RWPE2 (cell line): ENCODE measurements at regions not wholly inside any gene's neighbourhood (a gene's known extent, or its start where the extent isn't known, plus 50 kb on each side); places are given as distances from the start of the nearest gene placed in this dataset.

Experiments used
- ATAC-seq: fragments of 200-7000 bp; cut with Tn5 transposase; 3 replicates; pipeline ENCODE4 v1.9.1; 2021; ENCODE audit warnings: low read depth
- DNase-seq: peaks from one replicate; pipeline ENCODE4 v3.0.0-alpha.2; 2020; ENCODE audit warnings: low spot score
- H3K27ac ChIP-seq: fragments of 450-650 bp; 2 replicates; pipeline ENCODE4 v1.5.1; 2017; ENCODE audit warnings: mild to moderate bottlenecking; ENCODE audit not compliant: poor library complexity, severe bottlenecking
- H3K27me3 ChIP-seq: fragments of 250-450 bp; sonication (Bioruptor Pico); 2 replicates; pipeline ENCODE4 v1.5.1; 2021; ENCODE audit warnings: mild to moderate bottlenecking, moderate library complexity; ENCODE audit not compliant: insufficient read depth, poor library complexity, severe bottlenecking
- H3K36me3 ChIP-seq: fragments of 250-450 bp; sonication (Bioruptor Pico); 2 replicates; pipeline ENCODE4 v1.5.1; 2020; ENCODE audit warnings: low read depth, mild to moderate bottlenecking, moderate library complexity
- H3K4me1 ChIP-seq: fragments of 250-450 bp; sonication (Bioruptor Pico); 2 replicates; pipeline ENCODE4 v1.5.1; 2021; ENCODE audit warnings: mild to moderate bottlenecking, moderate library complexity; ENCODE audit not compliant: insufficient read depth, poor library complexity, severe bottlenecking
- H3K4me3 ChIP-seq: fragments of 250-450 bp; sonication (Bioruptor Pico); 2 replicates; pipeline ENCODE4 v1.5.1; 2021; ENCODE audit warnings: mild to moderate bottlenecking, moderate library complexity; ENCODE audit not compliant: severe bottlenecking
- H3K9me3 ChIP-seq: fragments of 250-450 bp; sonication (Bioruptor Pico); 2 replicates; pipeline ENCODE4 v1.5.1; 2021; ENCODE audit warnings: mild to moderate bottlenecking, moderate library complexity; ENCODE audit not compliant: severe bottlenecking
- TF ChIP-seq, protein P1 (sequence below): fragments of 450-650 bp; IDR thresholded peaks from one replicate; pipeline ENCODE4 v1.5.1; 2017; ENCODE audit warnings: mild to moderate bottlenecking, moderate library complexity; ENCODE audit not compliant: poor library complexity, severe bottlenecking

DNA sequence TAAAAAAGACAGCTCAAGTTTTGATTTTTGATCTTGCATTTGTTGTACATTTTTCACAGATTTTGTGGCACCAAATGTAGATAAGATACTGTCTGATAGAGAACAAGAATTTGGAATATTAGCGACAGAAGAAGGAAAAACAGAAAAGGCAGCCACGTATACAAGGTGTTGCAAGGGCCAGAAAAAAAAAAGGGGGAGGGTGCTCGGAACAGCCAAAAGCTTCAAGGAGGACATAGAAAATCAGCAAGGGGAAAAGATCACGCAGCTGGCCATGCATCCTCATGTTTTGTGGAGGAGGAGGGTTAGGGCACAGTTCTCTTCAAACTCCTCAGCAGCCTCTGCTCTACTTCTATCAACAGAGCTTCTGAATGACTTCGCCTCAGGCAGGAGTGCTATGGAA lies 80.7 kb upstream of the MROH9 start:
- Histone ChIP-seq H3K27ac (no peak overlapping the region), H3K9me3 (no peaks in the 10 kb centered on the region)
- ATAC-seq = no peak

DNA sequence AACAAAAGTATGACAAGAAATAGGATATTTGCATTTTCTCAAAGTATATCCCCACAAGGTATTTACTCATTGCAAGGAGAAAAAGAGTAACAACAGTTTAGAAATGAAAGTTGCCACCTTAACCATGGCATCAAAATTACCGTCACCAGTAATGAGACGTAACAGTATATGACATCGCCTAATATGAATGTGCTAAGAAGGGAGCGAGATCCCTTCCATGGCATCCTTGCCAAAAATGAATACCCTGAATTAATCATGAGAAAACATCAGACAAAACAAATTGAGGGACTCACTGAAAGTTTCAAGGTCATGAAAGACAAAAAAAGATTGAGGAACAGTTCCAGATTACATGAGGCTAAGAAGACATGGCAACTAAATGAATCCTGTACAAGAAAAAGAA lies 78.9 kb upstream of the MROH9 start:
- DNase-seq (no peak), ATAC-seq (no peak)
- Histone ChIP-seq H3K27me3 (peaks cover 3% of the 10 kb centered on the region), H3K4me1 (no peaks in the 10 kb centered on the region), H3K27ac (no peak overlapping the region), H3K4me3 (no peak overlapping the region), H3K9me3 (no peaks in the 10 kb centered on the region), H3K36me3 (no peaks in the 10 kb centered on the region)
- TF ChIP-seq, protein P1, sequence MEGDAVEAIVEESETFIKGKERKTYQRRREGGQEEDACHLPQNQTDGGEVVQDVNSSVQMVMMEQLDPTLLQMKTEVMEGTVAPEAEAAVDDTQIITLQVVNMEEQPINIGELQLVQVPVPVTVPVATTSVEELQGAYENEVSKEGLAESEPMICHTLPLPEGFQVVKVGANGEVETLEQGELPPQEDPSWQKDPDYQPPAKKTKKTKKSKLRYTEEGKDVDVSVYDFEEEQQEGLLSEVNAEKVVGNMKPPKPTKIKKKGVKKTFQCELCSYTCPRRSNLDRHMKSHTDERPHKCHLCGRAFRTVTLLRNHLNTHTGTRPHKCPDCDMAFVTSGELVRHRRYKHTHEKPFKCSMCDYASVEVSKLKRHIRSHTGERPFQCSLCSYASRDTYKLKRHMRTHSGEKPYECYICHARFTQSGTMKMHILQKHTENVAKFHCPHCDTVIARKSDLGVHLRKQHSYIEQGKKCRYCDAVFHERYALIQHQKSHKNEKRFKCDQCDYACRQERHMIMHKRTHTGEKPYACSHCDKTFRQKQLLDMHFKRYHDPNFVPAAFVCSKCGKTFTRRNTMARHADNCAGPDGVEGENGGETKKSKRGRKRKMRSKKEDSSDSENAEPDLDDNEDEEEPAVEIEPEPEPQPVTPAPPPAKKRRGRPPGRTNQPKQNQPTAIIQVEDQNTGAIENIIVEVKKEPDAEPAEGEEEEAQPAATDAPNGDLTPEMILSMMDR = no peak

More for the DNA sequence above, 80.7 kb upstream of the MROH9 start:
- H3K4me3 ChIP-seq = no peak overlapping the region
- TF ChIP-seq, protein P1 = no peak
- no peaks in the 10 kb centered on the region for H3K4me1 ChIP-seq
- peaks cover 3% of the 10 kb centered on the region for H3K27me3 ChIP-seq
- no peaks in the 10 kb centered on the region for H3K36me3 ChIP-seq
- DNase-seq = no peak

DNA sequence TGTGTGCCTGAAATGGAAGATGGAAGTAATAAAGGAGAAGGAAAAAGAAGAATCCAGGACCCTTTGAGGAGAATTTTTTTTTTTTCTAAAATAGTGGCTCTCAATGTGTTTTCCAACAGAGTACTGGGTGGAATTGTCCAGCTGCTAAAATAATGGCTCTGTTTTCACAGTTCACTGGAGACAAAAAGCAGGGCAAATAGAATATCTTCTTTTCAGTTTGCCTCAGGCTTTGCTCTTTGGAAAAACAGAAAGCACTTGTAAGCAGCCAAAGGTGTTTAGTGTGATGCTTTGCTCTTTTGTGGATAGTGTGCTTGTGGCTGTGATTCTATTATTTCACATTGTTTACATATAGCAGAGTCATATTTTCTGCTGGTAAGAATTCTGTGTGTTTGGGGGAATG lies 77.4 kb upstream of the MROH9 start:
- Histone ChIP-seq H3K36me3 (no peaks in the 10 kb centered on the region), H3K27me3 (peaks cover 3% of the 10 kb centered on the region), H3K27ac (no peak overlapping the region), H3K9me3 (no peaks in the 10 kb centered on the region), H3K4me1 (no peaks in the 10 kb centered on the region), H3K4me3 (no peak overlapping the region)
- no peak for ATAC-seq
- TF ChIP-seq, protein P1 = no peak
- DNase-seq = no peak

DNA sequence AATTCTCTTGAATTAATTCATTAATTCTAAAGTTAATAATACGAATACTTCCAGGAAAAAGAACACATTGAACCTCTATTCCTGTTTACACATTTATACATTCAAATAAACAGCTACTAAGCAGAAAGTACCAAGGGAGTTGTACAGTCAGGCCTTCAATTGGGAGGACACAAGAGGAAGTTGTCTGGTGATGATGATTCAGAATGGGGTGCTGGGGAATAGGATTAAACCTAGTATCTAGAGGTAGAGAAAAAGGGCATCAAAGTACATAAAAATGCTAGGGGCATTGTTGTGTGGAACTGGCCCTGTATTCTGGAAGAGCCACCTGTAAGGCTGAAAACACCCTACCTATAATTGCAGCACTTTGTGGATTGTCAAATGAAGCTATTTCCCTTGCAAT lies 71.7 kb upstream of the MROH9 start:
- Histone ChIP-seq H3K27me3 (no peaks in the 10 kb centered on the region), H3K36me3 (no peaks in the 10 kb centered on the region), H3K4me3 (no peak overlapping the region), H3K27ac (no peak overlapping the region), H3K4me1 (no peaks in the 10 kb centered on the region), H3K9me3 (no peaks in the 10 kb centered on the region)
- ATAC-seq (no peak), DNase-seq (no peak)
- TF ChIP-seq, protein P1 = no peak

DNA sequence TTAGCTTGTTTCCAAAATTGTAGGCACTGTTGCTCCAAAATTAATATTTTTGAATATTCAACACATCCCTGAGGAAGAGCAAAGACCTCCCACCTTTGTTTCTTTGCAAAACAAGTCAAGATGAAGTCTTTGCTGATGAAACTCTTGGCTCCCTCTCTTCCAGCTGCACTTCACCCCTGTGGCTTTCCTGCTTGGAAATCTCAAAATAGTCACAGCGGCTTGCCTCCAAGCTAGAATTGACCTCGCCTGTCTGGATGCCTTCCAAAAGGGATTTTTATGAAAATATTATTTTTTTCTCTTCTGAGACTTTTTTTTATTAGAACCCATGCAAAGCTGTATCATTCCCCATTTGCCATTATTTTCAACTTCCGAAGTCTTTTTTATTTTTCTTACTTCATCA lies 71.1 kb upstream of the MROH9 start:
- Histone ChIP-seq H3K4me1 (no peaks in the 10 kb centered on the region), H3K4me3 (no peak overlapping the region), H3K9me3 (no peaks in the 10 kb centered on the region), H3K27ac (no peak overlapping the region), H3K27me3 (no peaks in the 10 kb centered on the region), H3K36me3 (no peaks in the 10 kb centered on the region)
- TF ChIP-seq, protein P1 = no peak
- no peak for DNase-seq
- no peak for ATAC-seq
